Fibroblast of upper back skin (primary cell): ENCODE measurements at regions not wholly inside any gene's neighbourhood (a gene's known extent, or its start where the extent isn't known, plus 50 kb on each side); places are given as distances from the start of the nearest gene placed in this dataset.

Source experiments
- DNase-seq: peaks from one replicate; pipeline ENCODE4 v3.0.0-alpha.2; 2013

DNA sequence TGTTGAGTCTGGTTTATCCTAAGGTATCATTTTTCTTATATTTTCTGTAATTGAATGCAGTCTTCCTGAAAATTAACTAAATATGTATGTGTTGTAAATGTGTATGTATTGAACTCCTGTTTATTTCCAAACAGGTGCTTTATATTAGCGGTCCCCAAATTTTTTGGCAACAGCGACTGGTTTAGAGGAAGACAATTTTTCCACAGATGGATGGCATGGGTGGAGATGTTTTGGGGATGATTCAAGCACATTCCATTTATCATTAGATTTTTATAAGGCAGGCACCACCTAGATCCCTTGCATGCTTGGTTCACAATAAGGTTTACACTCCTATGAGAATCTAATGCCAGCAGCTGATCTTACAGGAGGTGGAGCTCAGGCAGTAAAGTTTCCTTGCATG is 210.5 kb upstream of the ANO3 start:
- no peak for DNase-seq

DNA sequence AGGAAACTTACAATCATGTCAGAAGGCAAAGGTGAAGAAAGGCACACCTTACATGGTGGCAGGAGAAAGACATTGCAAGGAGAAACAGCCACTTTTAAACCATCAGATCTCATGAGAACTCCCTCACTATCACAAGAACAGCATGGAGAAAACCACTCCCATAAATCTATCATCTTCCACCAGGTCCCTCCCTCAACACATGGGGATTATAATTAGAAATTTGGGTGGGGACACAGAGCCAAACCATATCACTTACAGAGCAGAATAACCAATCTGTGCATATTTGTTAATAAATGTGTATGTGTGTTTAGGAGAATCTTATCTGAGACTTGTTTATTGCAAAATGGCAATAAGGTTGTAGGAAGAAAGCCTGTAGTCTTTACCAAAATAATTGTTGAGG is 205.2 kb upstream of the ANO3 start:
- DNase-seq, result no peak

- DNase-seq, result no peak
Observed at GRCh38 chr11:26127336-26127735, 204.6 kb upstream of the ANO3 start.

- no peak for DNase-seq
Observed at GRCh38 chr11:26131406-26131805, 200.5 kb upstream of the ANO3 start.

GRCh38 chr11:26134053-26134452 is 197.9 kb upstream of the ANO3 start:
- no peak for DNase-seq

- peak; percentile 32 for DNase-seq
Observed at GRCh38 chr11:26134481-26135355, 197.2 kb upstream of the ANO3 start.

DNA sequence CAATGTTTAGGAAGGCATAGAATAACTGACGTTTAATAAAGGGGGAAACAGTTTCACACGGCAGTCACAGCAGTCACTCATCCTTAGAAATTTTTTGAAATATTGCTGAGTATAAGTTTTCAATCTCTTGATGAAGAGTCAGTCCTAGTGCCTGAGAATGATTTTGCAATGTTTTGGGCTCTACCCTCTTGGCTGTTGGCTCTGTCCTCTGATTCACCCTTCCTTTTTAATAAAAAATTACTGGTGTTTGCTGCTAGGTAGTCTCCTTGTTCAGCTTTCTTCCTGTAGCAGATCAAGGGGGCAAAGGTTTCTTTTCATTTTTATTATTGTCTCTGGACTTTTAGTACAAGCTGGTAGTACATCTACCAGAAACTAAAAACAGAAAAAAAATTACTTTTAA is 194.3 kb upstream of the ANO3 start:
- no peak for DNase-seq

DNA sequence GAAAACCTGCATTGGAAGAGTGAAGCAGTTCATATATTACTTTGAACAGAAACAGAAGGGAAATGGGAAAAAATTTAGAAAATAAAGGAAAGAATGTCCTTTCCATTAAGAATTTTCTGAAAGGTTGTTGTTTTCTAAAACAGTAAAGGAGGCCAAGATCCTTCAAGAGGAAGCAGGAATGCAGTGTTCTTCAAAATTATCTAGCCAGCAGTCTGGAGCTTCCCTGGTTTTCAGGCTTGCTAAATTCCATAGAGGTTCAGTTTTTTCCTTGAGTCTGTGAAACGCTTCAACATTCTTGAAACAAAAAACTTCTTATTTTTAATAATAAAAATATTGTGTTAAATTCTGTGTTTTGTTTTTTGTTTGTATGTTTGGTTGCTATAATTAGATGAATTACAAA is 189.0 kb upstream of the ANO3 start:
- no peak for DNase-seq

GRCh38 chr11:26143566-26144290 is 188.2 kb upstream of the ANO3 start:
- DNase-seq, result peak; percentile 6

GRCh38 chr11:26144291-26144690 is 187.6 kb upstream of the ANO3 start:
- no peak for DNase-seq

DNA sequence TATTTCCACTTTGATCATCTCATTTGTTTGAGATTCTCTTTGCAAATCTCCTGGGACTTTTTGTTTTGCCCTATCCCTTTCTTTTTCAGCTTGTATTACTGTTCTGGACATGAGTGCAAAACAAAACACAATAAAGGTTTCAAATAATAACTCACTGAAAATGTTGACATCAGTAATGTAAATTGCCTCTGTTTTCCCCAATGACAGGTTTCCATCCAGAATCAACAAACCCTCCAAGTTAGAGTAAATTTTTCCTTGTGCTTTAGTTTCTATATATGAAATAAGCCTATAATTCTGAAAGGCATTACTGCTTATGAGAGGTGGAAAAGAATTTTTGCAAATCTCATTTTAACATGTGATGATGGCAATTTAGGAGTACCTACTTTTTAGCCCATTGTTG is 187.0 kb upstream of the ANO3 start:
- DNase-seq, result no peak

GRCh38 chr11:26149585-26149984 is 182.3 kb upstream of the ANO3 start:
- DNase-seq, result no peak

DNA sequence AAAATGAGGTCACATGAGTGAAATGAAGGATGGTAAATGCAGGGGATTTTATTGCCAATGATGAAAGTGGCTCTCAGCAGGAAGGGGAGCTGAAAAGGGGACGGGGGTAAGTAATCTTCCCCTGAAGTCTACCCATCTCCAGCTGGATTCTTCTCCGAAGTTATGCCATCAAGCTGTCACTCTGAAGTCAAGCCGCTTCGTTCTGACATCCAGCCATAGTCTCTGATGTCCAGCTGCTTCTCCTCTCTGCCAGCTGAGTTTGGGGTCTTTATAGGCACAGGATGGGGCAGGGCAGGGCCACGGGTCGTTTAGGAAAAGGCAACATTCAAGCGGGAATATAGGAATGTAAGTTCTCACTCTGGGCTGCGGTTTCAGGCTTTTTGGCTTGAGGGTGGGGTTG is 181.9 kb upstream of the ANO3 start:
- DNase-seq, result no peak

DNA sequence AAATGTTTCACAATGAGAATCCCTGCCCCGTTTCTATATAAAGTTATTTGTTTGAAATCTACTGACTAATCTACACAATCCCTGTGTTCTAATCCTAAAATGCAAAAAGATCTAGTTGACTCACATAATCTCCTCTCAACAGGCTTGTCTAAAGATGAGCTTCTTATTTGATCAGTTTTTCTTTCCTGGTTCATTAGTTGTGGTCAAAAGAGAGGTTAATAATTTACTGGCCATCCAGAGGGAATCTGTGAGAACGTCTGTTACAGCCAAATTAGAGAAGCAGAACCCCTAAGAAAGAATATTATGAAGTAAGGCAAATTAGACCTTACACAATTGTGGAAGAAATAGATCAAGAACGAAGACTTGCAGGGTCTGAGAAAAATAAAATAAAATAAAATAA is 173.7 kb upstream of the ANO3 start:
- no peak for DNase-seq

DNA sequence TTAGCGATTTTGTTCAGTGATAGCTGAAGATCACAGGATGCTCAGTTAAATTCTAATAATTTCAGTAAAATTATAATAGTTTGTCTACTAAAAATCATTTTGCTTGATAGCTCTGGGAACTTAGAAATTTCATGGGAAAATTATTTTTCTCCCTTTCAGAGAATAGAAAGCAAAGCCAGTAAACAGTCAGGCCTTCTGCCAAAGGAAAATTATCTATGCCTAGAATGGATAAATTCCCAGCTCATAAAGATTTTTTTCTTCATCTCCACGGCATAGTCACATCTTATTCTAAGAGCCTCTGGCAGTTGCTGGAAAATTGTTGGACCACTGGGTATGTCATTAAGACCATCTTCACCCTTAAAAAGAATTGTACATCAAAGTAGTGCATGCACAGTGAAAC is 169.6 kb upstream of the ANO3 start:
- no peak for DNase-seq

DNA sequence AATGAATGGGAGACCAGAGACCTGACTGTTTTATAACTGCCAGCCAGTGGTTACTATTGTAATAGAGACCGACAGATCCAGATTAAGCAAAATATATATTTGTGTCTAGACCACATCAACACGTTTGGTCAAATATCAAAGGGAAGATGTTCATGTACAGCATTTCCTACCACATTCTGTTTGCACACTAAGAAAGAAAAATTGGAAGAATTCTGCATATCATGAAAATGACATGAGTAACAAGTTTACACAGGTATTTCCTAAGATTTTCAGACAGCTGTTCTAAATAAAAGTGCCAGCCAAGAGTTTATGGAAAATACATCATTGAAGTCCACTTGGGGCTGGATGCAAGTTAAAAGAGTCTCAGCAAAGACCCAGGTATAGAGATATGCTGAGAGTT is 145.5 kb upstream of the ANO3 start:
- DNase-seq, result peak; percentile 46

- peak; percentile 92 for DNase-seq
Observed at GRCh38 chr11:26187639-26188038, 144.3 kb upstream of the ANO3 start.

GRCh38 chr11:26188554-26188953 is 143.4 kb upstream of the ANO3 start:
- peak; percentile 26 for DNase-seq

GRCh38 chr11:26191193-26191592 is 140.7 kb upstream of the ANO3 start:
- no peak for DNase-seq

DNA sequence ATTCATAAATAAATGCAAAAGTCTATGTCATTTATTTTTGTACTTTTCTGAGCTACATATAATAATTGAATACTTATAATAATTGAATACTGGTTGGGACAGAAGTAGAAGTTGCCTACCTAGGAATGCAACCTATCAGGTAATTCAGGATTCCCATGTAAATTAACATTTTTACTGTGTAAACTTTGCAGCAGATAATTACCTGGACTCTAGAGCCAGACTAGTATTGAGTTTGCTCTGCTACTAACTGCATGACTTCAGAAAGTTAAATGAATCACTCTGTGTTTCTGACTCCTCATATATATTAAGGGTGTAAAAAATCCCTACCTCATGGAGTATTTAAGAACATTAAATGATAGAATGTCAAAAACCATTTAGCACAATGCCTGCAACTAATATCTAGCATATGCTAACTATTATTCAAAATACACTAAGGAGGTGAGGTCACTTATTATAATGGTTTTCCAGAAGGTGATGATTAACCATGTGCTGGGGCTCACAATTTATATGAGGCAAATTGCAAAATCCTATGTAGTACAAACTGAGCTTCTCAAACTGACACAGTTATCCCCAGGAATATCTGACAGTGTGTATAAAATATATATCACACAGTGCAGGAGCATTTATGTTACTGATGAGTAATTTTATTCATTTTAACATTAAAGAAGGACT is 138.1 kb upstream of the ANO3 start:
- DNase-seq, result peak; percentile 91

DNA sequence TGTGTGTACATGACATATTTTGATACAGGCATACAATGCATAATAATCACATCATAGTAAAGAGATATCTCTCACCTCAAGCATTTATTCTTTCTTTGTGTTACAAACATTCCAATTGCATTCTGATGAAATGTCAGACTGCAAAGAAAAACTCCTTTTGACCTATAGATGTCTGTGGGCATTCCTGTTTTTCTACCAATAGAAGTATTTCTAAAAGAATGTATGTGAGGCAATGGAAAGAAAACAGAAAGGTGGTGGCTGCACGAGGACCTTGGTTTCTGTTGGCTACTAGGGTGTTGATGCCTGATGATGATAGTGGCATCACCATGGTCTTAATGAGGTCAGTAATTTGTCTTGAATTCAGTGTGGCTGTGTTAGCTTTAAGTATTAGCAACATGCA is 137.0 kb upstream of the ANO3 start:
- DNase-seq, result peak; percentile 61

- DNase-seq, result no peak
Observed at GRCh38 chr11:26198532-26199096, 133.3 kb upstream of the ANO3 start.

DNA sequence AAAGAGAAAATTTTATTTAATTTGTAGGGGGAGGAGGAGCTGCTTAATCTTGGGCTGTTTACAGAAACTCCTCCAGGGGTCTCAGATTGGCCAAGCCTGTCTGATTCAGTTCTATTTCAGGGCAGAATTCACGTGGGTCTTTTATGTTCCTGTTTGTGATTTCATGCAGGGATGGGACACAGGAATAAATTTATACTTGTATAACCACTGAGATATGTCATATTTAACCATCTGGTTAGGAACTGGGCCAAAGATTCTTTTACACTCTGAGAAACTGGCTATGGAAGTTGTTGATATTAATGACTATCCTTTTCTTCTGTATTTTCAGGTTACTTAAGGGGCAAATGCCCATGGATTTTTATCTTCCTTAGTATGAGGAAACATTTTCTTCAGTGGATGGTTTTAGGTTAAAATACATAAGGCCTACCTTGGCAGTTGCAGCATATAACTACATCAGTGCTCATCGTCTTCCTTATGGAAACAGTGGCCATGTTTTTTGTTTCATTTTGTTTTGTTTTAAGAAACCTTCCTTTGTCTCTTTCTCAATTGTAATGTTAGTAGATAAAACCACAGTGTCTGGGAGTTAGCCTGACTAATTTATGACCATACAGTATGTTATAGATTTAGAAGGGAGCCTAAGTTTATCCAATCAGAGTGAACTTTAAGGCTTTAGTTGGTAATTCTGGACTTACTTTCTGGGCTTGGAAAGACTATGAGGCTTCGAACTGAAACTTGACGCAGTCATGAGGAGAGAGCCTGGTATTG is 132.4 kb upstream of the ANO3 start:
- DNase-seq, result peak; percentile 75
